H9 (cell line): ENCODE measurements at regions not wholly inside any gene's neighbourhood (a gene's known extent, or its start where the extent isn't known, plus 50 kb on each side); places are given as distances from the start of the nearest gene placed in this dataset.

ENCODE experiments used
- DNase-seq: peaks from one replicate; pipeline ENCODE4 v3.0.0-alpha.2; 2017
- H2AFZ ChIP-seq: one replicate; pipeline ENCODE4 v1.6.1; 2013; ENCODE audit warnings: mild to moderate bottlenecking, low read length, control low read depth, moderate library complexity
- H2AK5ac ChIP-seq: 2 replicates; pipeline ENCODE4 v1.6.1; 2013; ENCODE audit warnings: low read length, control low read depth, mixed read lengths; ENCODE audit not compliant: insufficient read length
- H2BK120ac ChIP-seq: one replicate; pipeline ENCODE4 v1.6.1; 2013; ENCODE audit warnings: low read depth, mild to moderate bottlenecking, low read length, control low read depth, inconsistent platforms; ENCODE audit not compliant: poor library complexity, severe bottlenecking
- H2BK12ac ChIP-seq: 2 replicates; pipeline ENCODE4 v1.6.1; 2013; ENCODE audit warnings: low read length, control low read depth, mixed read lengths, low read depth; ENCODE audit not compliant: insufficient read length
- H2BK15ac ChIP-seq: 2 replicates; pipeline ENCODE4 v1.6.1; 2013; ENCODE audit warnings: low read depth, low read length, control low read depth
- H2BK20ac ChIP-seq: one replicate; pipeline ENCODE4 v1.6.1; 2013; ENCODE audit warnings: low read depth, mild to moderate bottlenecking, low read length, control low read depth, inconsistent platforms; ENCODE audit not compliant: poor library complexity, severe bottlenecking
- H2BK5ac ChIP-seq: 2 replicates; pipeline ENCODE4 v1.6.1; 2013; ENCODE audit warnings: low read length, control low read depth, mixed read lengths; ENCODE audit not compliant: insufficient read length
- H3K14ac ChIP-seq: 2 replicates; pipeline ENCODE4 v1.6.1; 2013; ENCODE audit warnings: low read length, control low read depth; ENCODE audit not compliant: insufficient read depth
- H3K18ac ChIP-seq: 2 replicates; pipeline ENCODE4 v1.6.1; 2013; ENCODE audit warnings: low read depth, mild to moderate bottlenecking, mixed read lengths, low read length, control low read depth; ENCODE audit not compliant: insufficient read length
- H3K23ac ChIP-seq: 2 replicates; pipeline ENCODE4 v1.6.1; 2013; ENCODE audit warnings: low read length, control low read depth, mixed read lengths, low read depth; ENCODE audit not compliant: insufficient read length
- H3K23me2 ChIP-seq: 2 replicates; pipeline ENCODE4 v1.6.1; 2013; ENCODE audit warnings: low read depth, mild to moderate bottlenecking, mixed read lengths, low read length, control low read depth; ENCODE audit not compliant: insufficient read length, poor library complexity, severe bottlenecking
- H3K27ac ChIP-seq: 2 replicates; pipeline ENCODE4 v1.5.1; 2013; ENCODE audit warnings: low read length, control low read depth, mixed read lengths, low read depth; ENCODE audit not compliant: insufficient read length
- H3K27me3 ChIP-seq: 2 replicates; pipeline ENCODE4 v1.6.1; 2013; ENCODE audit warnings: low read length, control low read depth, inconsistent platforms; ENCODE audit not compliant: insufficient read depth
- H3K4ac ChIP-seq: 2 replicates; pipeline ENCODE4 v1.6.1; 2013; ENCODE audit warnings: low read depth, mild to moderate bottlenecking, control low read depth, inconsistent platforms, low read length, moderate library complexity
- H3K4me1 ChIP-seq: 2 replicates; pipeline ENCODE4 v1.6.1; 2013; ENCODE audit warnings: low read length, control low read depth, inconsistent platforms; ENCODE audit not compliant: insufficient read depth
- H3K4me2 ChIP-seq: 2 replicates; pipeline ENCODE4 v1.6.1; 2013; ENCODE audit warnings: low read length, control low read depth, mixed read lengths; ENCODE audit not compliant: insufficient read length, insufficient read depth
- H3K56ac ChIP-seq: 2 replicates; pipeline ENCODE4 v1.6.1; 2013; ENCODE audit warnings: low read depth, mild to moderate bottlenecking, mixed read lengths, low read length, control low read depth; ENCODE audit not compliant: insufficient read length
- H3K79me1 ChIP-seq: 2 replicates; pipeline ENCODE4 v1.6.1; 2013; ENCODE audit warnings: low read depth, mild to moderate bottlenecking, moderate library complexity, low read length, control low read depth, inconsistent platforms; ENCODE audit not compliant: insufficient read depth, poor library complexity, severe bottlenecking
- H3K79me2 ChIP-seq: 2 replicates; pipeline ENCODE4 v1.6.1; 2013; ENCODE audit warnings: low read length, control low read depth, inconsistent platforms; ENCODE audit not compliant: insufficient read depth
- H3K9ac ChIP-seq: 2 replicates; pipeline ENCODE4 v1.6.1; 2013; ENCODE audit warnings: low read length, control low read depth, mixed read lengths; ENCODE audit not compliant: insufficient read length; ENCODE audit errors: extremely low read depth
- H3K9me3 ChIP-seq: one replicate; pipeline ENCODE4 v1.6.1; 2013; ENCODE audit warnings: low read depth, low read length, inconsistent platforms; ENCODE audit not compliant: control insufficient read depth
- H3T11ph ChIP-seq: one replicate; pipeline ENCODE4 v1.6.1; 2013; ENCODE audit warnings: mild to moderate bottlenecking, low read length, control low read depth, inconsistent platforms
- H4K20me1 ChIP-seq: one replicate; pipeline ENCODE4 v1.6.1; 2013; ENCODE audit not compliant: control insufficient read depth, insufficient read length, insufficient read depth
- H4K5ac ChIP-seq: 2 replicates; pipeline ENCODE4 v1.6.1; 2013; ENCODE audit warnings: low read depth, mild to moderate bottlenecking, mixed read lengths, low read length, control low read depth; ENCODE audit not compliant: insufficient read length
- H4K8ac ChIP-seq: replicated peaks from 2 replicates; pipeline ENCODE4 v1.6.1; 2013; ENCODE audit warnings: low read length, control low read depth, mixed read lengths, low read depth; ENCODE audit not compliant: insufficient read length
- H4K91ac ChIP-seq: 2 replicates; pipeline ENCODE4 v1.6.1; 2013; ENCODE audit warnings: low read depth, mild to moderate bottlenecking, moderate library complexity, mixed read lengths, low read length, control low read depth; ENCODE audit not compliant: insufficient read length
- H3K27ac Mint-ChIP-seq, 3 experiments: 2 replicates in 2 of 3; 3 replicates in 1 of 3; pipeline ENCODE4 v1.8.0; 2020 to 2021; ENCODE audit warnings: mixed read lengths in 3 of 3, mild to moderate bottlenecking in 1 of 3, moderate library complexity in 1 of 3
- H3K27me3 Mint-ChIP-seq: 2 replicates; pipeline ENCODE4 v1.8.0; 2021; ENCODE audit warnings: low read depth, mild to moderate bottlenecking, moderate library complexity, mixed read lengths
- H3K36me3 Mint-ChIP-seq, 3 experiments: 2 replicates in 2 of 3; 3 replicates in 1 of 3; pipeline ENCODE4 v1.8.0; 2020 to 2021; ENCODE audit warnings: low read depth in 3 of 3, mixed read lengths in 3 of 3; ENCODE audit not compliant: insufficient read depth in 1 of 3
- H3K4me1 Mint-ChIP-seq, 2 experiments: 2 replicates each; pipeline ENCODE4 v1.8.0; 2020; ENCODE audit warnings: mixed read lengths in 2 of 2
- H3K4me3 Mint-ChIP-seq, 2 experiments: 2 replicates in 1 of 2; 3 replicates in 1 of 2; pipeline ENCODE4 v1.8.0; 2020 to 2021; ENCODE audit warnings: mild to moderate bottlenecking in 2 of 2, mixed read lengths in 2 of 2, moderate library complexity in 1 of 2
- H3K9me3 Mint-ChIP-seq, 2 experiments: 2 replicates in 1 of 2; 3 replicates in 1 of 2; pipeline ENCODE4 v1.8.0; 2020; ENCODE audit warnings: mild to moderate bottlenecking in 2 of 2, mixed read lengths in 2 of 2, moderate library complexity in 1 of 2
- CTCF ChIP-seq: fragments of 200-600 bp; sonication (generic); conservative IDR thresholded peaks from 3 replicates; pipeline ENCODE4 v1.8.0; 2021; ENCODE audit warnings: antibody characterized with exemption, mild to moderate bottlenecking
- WGBS: extraction: QIAGEN DNeasy Blood & Tissue Kit; methylation state at CpG from one replicate; pipeline ENCODE4 v1.1.7; 2013; ENCODE audit warnings: missing lambda C conversion rate, low lambda C conversion rate, mixed read lengths; ENCODE audit not compliant: insufficient read length; ENCODE audit errors: extremely low coverage; 5-methylcytosine and 5-hydroxymethylcytosine counted together

DNA sequence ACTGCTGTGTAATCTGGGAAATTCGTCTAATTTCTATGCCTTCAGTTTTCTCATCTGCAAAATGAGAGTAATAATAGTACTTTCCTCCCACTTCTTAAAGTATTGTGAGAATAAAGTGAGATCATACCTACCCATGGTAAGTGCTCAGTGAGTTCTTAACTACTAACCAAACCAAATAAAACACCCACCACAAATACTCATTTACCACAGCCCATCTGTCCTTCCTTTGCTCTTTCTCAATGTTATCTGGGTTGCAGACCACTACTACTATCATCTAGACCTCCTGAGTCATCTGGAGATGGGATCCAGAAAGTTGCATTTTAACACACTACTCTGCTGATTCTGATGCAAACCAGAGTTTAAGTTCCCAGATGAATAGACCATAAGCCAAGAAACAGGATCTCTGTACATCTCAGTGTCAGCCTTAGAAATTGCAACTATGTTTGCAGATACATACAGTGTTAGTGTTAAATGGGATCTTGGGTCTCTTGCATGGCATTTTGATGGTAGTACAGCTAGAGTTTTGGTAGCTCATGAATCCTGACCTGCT is 105.4 kb upstream of the ATP10B start:
- no peaks in the 10 kb centered on the region for H3K79me2 ChIP-seq
- no peak overlapping the region for H2BK20ac ChIP-seq
- H4K8ac ChIP-seq, result no peak overlapping the region
- H3K23me2 ChIP-seq, result no peaks in the 10 kb centered on the region
- H2BK12ac ChIP-seq, result no peak overlapping the region
- H3K14ac ChIP-seq, result no peak overlapping the region
- no peak overlapping the region for H2AFZ ChIP-seq
- H3K56ac ChIP-seq, result no peak overlapping the region
- H3K9ac ChIP-seq, result no peak overlapping the region
- H3K4ac ChIP-seq, result no peak overlapping the region
- Mint-ChIP-seq H3K4me1 (peaks cover 2% of the 10 kb centered on the region in 2 experiments; a peak in 2 of 4 replicates), H3K9me3 (no peaks in the 10 kb centered on the region), H3K27me3 (no peaks in the 10 kb centered on the region), H3K4me3 (no peak overlapping the region), H3K27ac (no peak overlapping the region), H3K36me3 (no peaks in the 10 kb centered on the region)
- H3T11ph ChIP-seq, result no peak overlapping the region
- no peaks in the 10 kb centered on the region for H3K27me3 ChIP-seq
- H3K18ac ChIP-seq, result no peak overlapping the region
- no peaks in the 10 kb centered on the region for H3K79me1 ChIP-seq
- H4K20me1 ChIP-seq, result no peaks in the 10 kb centered on the region
- H2AK5ac ChIP-seq, result no peak overlapping the region
- no CpG with 5 or more reads among the region's 1 CpG for WGBS
- no peak overlapping the region for H4K91ac ChIP-seq
- TF ChIP-seq CTCF, result no peak
- no peaks in the 10 kb centered on the region for H3K9me3 ChIP-seq
- no peak overlapping the region for H3K4me2 ChIP-seq
- DNase-seq, result no peak
- no peak overlapping the region for H3K23ac ChIP-seq
- no peak overlapping the region for H4K5ac ChIP-seq
- H3K4me1 ChIP-seq, result no peaks in the 10 kb centered on the region
- H2BK15ac ChIP-seq, result no peak overlapping the region
- H2BK5ac ChIP-seq, result no peak overlapping the region
- H3K27ac ChIP-seq, result no peak overlapping the region
- H2BK120ac ChIP-seq, result no peak overlapping the region
